ENCODE measurements at regions not wholly inside any gene's neighbourhood (a gene's known extent, or its start where the extent isn't known, plus 50 kb on each side); places are given as distances from the start of the nearest gene placed in this dataset.

GRCh38 chr11:15493921-15494620 is 379.3 kb downstream of the INSC start:
- TF ChIP-seq POLR2AphosphoS5 (IDR thresholded peaks at IDR 0.05): no peak
- TF ChIP-seq, protein P1, sequence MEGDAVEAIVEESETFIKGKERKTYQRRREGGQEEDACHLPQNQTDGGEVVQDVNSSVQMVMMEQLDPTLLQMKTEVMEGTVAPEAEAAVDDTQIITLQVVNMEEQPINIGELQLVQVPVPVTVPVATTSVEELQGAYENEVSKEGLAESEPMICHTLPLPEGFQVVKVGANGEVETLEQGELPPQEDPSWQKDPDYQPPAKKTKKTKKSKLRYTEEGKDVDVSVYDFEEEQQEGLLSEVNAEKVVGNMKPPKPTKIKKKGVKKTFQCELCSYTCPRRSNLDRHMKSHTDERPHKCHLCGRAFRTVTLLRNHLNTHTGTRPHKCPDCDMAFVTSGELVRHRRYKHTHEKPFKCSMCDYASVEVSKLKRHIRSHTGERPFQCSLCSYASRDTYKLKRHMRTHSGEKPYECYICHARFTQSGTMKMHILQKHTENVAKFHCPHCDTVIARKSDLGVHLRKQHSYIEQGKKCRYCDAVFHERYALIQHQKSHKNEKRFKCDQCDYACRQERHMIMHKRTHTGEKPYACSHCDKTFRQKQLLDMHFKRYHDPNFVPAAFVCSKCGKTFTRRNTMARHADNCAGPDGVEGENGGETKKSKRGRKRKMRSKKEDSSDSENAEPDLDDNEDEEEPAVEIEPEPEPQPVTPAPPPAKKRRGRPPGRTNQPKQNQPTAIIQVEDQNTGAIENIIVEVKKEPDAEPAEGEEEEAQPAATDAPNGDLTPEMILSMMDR (IDR thresholded peaks at IDR 0.05 in 8 of 11, conservative IDR thresholded peaks at IDR 0.05 in 3 of 11): no peak
- TF ChIP-seq POLR2A (IDR thresholded peaks at IDR 0.05): no peak
